ENCODE measurements at regions not wholly inside any gene's neighbourhood (a gene's known extent, or its start where the extent isn't known, plus 50 kb on each side); places are given as distances from the start of the nearest gene placed in this dataset.
"Not testable (repeated sequence)": the region's sequence is repeated elsewhere in the genome, so short reads cannot be mapped to it uniquely, and the experiment has no call there.

- DNase-seq (ENCODE audit: low read depth in 4 of 4, low spot score in 3 of 4) = not testable (repeated sequence)
Measured at GRCh38 chr1:104135036-104135435, 385.3 kb downstream of the AMY1C start.

GRCh38 chr1:104136621-104137020 lies 386.9 kb downstream of the AMY1C start:
- no peak for DNase-seq (ENCODE audit: low read depth in 4 of 4, low spot score in 3 of 4)

DNA sequence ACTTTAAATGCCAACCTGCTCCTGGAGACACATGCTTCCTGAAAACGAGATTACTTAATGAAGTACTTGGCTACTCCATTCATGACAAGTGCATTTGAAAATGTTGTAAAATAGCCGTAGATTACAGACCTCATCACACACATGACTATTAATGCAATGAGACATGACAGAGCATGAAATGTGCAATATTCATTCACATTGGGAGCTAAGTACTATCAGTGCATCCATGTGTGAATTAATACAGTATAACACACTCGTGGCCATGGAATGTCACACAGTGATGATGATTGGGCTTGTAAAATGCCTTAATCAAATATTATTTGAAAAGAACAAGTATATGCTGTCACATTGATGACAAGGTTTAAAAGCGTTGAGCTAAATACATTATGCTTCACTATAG lies 407.0 kb downstream of the AMY1C start:
- DNase-seq (ENCODE audit: low read depth in 4 of 4, low spot score in 3 of 4) = no peak

- no peak for DNase-seq (ENCODE audit: low read depth in 4 of 4, low spot score in 3 of 4)
Measured at GRCh38 chr1:104163912-104164476, 414.3 kb downstream of the AMY1C start.

- DNase-seq (ENCODE audit: low read depth in 4 of 4, low spot score in 3 of 4) = no peak
Measured at GRCh38 chr1:104172243-104172681, 422.6 kb downstream of the AMY1C start.

- DNase-seq (ENCODE audit: low read depth in 4 of 4, low spot score in 3 of 4) = no peak
Measured at GRCh38 chr1:104182251-104182650, 432.6 kb downstream of the AMY1C start.

DNA sequence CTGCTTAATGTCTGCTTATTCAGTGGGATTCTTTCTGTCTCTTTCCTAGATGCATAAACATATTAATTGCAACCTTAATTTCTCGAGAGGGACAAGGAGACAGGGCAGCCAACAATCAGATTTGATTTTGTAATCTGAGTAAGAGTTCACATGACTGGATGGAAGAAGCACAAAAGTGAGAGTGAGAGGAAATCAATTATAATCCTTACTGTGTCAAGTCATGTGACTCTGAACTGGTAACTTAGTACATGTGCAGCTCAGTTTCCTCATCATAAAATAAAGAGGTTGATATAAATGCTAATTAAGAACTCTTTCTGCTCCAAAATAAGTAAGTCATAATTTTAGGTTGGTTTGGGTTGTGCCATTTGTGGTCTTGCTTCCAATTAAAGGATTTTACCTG lies 439.5 kb downstream of the AMY1C start:
- DNase-seq (ENCODE audit: low read depth in 4 of 4, low spot score in 3 of 4) = no peak

GRCh38 chr1:104190821-104191220 lies 441.1 kb downstream of the AMY1C start:
- DNase-seq (ENCODE audit: low read depth in 4 of 4, low spot score in 3 of 4) = no peak

- no peak for DNase-seq (ENCODE audit: low read depth in 4 of 4, low spot score in 3 of 4)
Measured at GRCh38 chr1:104195395-104195794, 445.7 kb downstream of the AMY1C start.

DNA sequence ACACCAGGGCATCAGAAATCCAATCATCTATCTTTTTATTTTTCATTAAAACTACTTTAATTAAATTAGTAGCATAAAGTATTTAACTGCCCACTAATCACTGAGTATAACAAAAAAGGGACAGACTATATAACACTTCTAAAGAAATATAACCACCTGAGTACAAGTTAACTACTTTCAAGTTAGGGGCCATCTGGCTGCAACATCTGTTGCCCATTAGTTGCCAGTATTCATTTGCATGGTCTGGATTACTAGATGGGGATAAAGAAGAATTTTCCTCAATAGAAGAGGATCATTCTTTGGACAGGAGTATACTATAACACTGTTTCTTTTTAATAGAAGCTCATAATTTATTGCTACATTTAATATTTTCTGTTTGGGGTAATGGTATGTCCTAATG lies 446.4 kb downstream of the AMY1C start:
- no peak for DNase-seq (ENCODE audit: low read depth in 4 of 4, low spot score in 3 of 4)

GRCh38 chr1:104197516-104197915 lies 447.8 kb downstream of the AMY1C start:
- DNase-seq (ENCODE audit: low read depth in 4 of 4, low spot score in 3 of 4) = no peak

DNA sequence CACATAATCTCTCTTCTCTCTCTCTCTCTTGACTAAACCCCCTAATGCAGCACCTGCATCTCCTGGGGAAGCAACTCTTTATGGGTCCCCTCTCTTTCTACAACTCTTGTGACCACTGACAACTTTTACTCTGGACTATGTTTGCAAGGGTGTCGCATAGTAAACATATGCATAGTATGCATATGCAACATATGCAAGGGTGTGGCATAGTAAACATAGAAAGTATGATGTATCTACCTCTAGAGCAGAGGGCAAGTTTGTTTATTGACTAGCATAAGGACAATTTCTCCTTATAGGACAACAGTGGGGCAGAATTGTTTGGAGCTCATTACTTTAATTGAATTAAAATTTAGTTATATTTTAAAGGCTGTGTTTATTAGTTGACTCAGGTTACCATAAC lies 462.5 kb downstream of the AMY1C start:
- no peak for DNase-seq (ENCODE audit: low read depth in 4 of 4, low spot score in 3 of 4)

DNA sequence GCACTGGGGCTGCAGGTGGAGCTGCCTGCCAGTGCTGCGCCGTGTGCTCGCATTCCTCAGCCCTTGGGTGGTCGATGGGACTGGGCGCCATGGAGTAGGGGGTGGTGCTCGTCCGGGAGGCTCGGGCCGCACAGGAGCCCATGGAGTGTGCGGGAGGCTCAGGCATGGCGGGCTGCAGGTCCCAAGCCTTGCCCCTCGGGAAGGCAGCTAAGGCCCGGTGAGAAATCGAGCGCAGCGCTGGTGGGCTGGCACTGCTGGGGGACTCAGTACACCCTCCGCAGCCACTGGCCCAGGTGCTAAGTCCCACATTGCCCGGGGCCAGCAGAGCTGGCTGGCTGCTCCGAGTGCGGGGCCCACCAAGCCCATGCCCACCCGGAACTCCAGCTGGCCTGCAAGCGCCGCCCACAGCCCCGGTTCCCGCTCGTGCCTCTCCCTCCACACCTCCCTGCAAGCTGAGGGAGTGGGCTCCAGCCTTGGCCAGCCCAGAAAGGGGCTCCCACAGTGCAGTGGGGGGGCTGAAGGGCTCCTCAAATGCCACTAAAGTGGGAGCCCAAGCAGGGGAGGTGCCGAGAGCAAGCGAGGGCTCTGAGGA lies 467.8 kb downstream of the AMY1C start:
- DNase-seq (ENCODE audit: low read depth in 4 of 4, low spot score in 3 of 4) = not testable (repeated sequence)

GRCh38 chr1:104229860-104230259 lies 480.2 kb downstream of the AMY1C start:
- DNase-seq (ENCODE audit: low read depth in 4 of 4, low spot score in 3 of 4) = no peak

GRCh38 chr1:104231676-104232075 lies 482.0 kb downstream of the AMY1C start:
- DNase-seq (ENCODE audit: low read depth in 4 of 4, low spot score in 3 of 4) = no peak

- DNase-seq (ENCODE audit: low read depth in 4 of 4, low spot score in 3 of 4) = no peak
Measured at GRCh38 chr1:104235141-104235540, 485.4 kb downstream of the AMY1C start.

DNA sequence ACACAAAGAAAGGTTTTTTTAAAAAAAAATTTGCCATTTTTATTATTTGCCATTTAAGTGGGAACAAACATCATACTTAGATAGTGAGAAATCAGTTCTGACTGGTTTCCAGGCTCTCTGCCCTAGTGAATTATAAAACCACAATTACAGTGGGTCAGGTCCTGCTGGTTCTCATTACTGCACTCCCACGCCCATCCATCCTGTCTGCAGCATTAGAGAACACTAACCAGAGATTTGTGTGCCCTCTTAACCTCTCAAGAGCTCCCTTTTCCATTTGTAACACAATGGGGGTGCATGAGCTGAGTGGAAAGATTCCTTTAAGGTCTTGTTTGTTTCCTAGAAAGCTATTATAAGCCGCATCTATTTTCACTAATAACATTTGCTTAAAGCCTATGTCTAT lies 489.3 kb downstream of the AMY1C start:
- DNase-seq (ENCODE audit: low read depth in 4 of 4, low spot score in 3 of 4) = peak; percentile 5 to 59 (median 26)

DNA sequence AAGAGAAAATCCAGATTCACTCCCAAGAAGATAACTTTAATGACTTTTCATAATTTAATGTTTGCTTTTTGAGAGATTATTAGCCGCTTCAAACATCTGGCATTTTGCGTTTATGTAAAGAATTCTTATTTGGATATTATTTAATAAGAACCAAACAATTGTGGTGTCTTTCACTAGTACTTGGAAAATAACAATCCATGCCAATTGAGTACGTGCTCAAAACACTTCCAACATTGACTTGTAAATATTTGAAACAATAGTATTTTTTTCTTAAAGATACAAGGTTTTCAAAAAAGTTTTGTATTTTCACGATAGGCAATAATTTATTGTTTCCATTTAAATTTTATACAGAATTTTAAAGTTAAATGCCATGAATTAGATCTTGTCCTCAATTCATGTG lies 498.7 kb downstream of the AMY1C start:
- no peak for DNase-seq (ENCODE audit: low read depth in 4 of 4, low spot score in 3 of 4)

DNA sequence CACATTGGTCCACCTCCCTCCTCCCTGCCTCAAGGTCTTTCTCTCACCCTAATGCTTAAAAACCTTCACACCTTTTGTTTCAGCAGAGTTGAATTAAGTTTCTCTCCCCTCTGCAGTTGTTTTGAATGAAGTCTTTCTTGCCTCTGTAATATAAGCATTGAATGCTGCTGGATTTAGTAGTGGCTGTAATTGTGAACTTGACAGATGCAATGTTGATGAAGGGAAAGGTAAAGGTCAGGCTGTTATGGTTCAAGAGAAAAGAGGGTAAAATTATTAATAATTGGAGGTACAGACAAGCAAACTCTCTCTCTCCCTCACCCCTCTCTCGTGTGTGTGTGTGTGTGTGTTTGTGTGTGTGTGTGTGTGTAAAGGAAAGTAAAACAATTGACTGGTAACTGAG lies 509.8 kb downstream of the AMY1C start:
- DNase-seq (ENCODE audit: low read depth in 4 of 4, low spot score in 3 of 4) = no peak

DNA sequence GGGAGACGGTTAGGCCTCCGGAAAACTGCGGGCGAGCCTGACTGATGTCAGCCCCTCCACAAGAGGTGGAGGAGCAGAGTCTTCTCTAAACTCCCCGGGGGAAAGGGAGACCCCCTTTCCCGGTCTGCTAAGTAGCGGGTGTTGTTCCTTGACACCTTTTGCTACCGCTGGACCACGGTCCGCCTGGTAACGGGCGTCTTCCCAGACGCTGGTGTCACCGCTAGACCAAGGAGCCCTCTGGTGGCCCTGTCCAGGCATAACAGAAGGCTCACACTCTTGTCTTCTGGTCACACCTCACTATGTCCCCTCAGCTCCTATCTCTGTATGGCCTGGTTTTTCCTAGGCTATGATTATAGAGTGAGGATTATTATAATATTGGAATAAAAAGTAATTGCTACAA lies 513.4 kb downstream of the AMY1C start:
- DNase-seq (ENCODE audit: low read depth in 4 of 4, low spot score in 3 of 4) = not testable (repeated sequence)

DNA sequence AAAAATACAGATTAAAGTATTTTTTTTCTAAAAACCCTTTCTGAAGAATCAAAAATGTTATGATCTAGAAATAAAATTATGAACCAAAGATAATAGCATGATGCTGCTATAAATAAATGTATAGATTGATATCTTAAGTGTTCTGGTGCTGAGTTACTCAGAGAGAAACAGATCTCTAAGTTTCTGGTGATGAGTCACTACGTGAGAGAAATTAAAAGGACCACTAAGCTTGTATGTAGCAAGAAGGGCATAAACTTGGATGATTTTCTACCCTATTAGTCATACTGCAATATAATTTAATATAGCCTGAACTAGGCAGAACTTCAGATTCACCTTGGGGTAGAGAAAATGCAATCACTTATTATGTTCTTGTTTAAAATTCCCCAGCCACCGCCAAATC lies 514.8 kb downstream of the AMY1C start:
- DNase-seq (ENCODE audit: low read depth in 4 of 4, low spot score in 3 of 4) = no peak

DNA sequence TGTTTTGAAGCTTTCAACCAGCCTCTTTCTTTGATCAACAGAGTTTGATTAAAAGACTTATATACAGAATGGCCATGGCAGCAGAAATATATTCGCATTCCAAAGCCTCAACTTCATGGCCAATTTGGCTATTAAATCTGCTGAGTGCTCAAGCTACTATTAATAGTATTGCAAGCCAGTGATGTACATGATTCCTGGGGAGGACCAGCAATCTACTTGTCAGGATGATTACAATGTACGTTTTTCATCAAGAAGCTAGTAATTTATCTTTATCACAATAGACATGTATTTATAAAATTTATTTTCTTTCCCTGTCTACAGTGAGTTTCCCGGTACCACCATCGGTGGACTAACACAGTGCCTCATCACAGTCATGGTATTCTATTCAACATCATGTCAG lies 515.5 kb downstream of the AMY1C start:
- DNase-seq (ENCODE audit: low read depth in 4 of 4, low spot score in 3 of 4) = no peak

DNA sequence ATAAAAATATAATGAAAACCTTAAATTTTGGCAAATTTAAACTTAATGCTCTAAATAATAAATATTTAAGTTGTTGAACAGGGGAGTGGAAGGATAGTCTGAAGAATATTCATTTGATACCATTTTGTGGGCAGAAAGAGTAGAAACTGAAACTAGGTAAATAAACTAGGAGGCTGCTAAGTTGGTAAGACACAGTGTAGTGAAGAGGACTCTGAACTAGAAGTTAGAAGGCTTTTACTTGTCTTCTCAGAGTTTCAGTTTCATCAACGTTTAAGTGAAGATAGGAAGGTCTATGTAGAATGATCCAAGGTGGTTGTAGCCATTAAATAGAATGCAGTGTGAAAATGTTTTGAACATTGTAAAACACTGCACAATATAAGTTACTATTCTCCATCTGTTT lies 516.9 kb downstream of the AMY1C start:
- no peak for DNase-seq (ENCODE audit: low read depth in 4 of 4, low spot score in 3 of 4)

Measured in left renal pelvis (tissue), 4 donors.